ENCODE measurements at regions not wholly inside any gene's neighbourhood (a gene's known extent, or its start where the extent isn't known, plus 50 kb on each side); places are given as distances from the start of the nearest gene placed in this dataset.
"Not testable (repeated sequence)": the region's sequence is repeated elsewhere in the genome, so short reads cannot be mapped to it uniquely, and the experiment has no call there.

- TF ChIP-seq, protein P1, sequence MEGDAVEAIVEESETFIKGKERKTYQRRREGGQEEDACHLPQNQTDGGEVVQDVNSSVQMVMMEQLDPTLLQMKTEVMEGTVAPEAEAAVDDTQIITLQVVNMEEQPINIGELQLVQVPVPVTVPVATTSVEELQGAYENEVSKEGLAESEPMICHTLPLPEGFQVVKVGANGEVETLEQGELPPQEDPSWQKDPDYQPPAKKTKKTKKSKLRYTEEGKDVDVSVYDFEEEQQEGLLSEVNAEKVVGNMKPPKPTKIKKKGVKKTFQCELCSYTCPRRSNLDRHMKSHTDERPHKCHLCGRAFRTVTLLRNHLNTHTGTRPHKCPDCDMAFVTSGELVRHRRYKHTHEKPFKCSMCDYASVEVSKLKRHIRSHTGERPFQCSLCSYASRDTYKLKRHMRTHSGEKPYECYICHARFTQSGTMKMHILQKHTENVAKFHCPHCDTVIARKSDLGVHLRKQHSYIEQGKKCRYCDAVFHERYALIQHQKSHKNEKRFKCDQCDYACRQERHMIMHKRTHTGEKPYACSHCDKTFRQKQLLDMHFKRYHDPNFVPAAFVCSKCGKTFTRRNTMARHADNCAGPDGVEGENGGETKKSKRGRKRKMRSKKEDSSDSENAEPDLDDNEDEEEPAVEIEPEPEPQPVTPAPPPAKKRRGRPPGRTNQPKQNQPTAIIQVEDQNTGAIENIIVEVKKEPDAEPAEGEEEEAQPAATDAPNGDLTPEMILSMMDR (IDR thresholded peaks at IDR 0.05; ENCODE audit: insufficient read depth, low read length): not testable (repeated sequence)
- TF ChIP-seq, protein P2, sequence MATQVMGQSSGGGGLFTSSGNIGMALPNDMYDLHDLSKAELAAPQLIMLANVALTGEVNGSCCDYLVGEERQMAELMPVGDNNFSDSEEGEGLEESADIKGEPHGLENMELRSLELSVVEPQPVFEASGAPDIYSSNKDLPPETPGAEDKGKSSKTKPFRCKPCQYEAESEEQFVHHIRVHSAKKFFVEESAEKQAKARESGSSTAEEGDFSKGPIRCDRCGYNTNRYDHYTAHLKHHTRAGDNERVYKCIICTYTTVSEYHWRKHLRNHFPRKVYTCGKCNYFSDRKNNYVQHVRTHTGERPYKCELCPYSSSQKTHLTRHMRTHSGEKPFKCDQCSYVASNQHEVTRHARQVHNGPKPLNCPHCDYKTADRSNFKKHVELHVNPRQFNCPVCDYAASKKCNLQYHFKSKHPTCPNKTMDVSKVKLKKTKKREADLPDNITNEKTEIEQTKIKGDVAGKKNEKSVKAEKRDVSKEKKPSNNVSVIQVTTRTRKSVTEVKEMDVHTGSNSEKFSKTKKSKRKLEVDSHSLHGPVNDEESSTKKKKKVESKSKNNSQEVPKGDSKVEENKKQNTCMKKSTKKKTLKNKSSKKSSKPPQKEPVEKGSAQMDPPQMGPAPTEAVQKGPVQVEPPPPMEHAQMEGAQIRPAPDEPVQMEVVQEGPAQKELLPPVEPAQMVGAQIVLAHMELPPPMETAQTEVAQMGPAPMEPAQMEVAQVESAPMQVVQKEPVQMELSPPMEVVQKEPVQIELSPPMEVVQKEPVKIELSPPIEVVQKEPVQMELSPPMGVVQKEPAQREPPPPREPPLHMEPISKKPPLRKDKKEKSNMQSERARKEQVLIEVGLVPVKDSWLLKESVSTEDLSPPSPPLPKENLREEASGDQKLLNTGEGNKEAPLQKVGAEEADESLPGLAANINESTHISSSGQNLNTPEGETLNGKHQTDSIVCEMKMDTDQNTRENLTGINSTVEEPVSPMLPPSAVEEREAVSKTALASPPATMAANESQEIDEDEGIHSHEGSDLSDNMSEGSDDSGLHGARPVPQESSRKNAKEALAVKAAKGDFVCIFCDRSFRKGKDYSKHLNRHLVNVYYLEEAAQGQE (IDR thresholded peaks at IDR 0.05; ENCODE audit: insufficient replicate concordance, low read depth): not testable (repeated sequence)
- not testable (repeated sequence) for TF ChIP-seq GABPA (IDR thresholded peaks at IDR 0.05; ENCODE audit: low read depth); POLR2AphosphoS5 (IDR thresholded peaks at IDR 0.05; ENCODE audit: low read depth); SPI1 (IDR thresholded peaks at IDR 0.05; ENCODE audit: borderline replicate concordance, low read depth)
These were observed 409.8 kb upstream of the WSB1 start for GRCh38 chr17:26883878-26884740.

Measured in HL-60 (cell line).